ENCODE measurements at regions not wholly inside any gene's neighbourhood (a gene's known extent, or its start where the extent isn't known, plus 50 kb on each side); places are given as distances from the start of the nearest gene placed in this dataset.

DNA sequence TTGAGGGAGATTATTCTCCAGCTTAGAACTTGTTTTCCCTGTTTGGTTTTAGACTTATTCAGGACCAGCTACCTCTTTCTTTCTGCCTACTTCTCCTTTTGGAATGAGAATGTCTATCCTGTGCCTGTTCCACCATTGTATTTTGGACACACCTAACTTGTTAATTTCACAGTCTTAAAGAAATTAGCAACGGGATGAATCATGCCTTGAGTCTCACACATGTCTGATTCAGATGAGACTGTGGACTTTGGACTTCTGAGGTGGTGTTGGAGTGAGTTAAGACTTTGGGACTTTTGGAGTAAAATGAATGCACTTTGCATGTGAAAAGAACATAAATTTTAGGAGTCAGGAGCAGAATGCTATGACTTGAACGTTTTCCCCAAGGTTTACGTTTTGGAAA lies 581.4 kb downstream of the CDH11 start:
- TF ChIP-seq, protein P1, sequence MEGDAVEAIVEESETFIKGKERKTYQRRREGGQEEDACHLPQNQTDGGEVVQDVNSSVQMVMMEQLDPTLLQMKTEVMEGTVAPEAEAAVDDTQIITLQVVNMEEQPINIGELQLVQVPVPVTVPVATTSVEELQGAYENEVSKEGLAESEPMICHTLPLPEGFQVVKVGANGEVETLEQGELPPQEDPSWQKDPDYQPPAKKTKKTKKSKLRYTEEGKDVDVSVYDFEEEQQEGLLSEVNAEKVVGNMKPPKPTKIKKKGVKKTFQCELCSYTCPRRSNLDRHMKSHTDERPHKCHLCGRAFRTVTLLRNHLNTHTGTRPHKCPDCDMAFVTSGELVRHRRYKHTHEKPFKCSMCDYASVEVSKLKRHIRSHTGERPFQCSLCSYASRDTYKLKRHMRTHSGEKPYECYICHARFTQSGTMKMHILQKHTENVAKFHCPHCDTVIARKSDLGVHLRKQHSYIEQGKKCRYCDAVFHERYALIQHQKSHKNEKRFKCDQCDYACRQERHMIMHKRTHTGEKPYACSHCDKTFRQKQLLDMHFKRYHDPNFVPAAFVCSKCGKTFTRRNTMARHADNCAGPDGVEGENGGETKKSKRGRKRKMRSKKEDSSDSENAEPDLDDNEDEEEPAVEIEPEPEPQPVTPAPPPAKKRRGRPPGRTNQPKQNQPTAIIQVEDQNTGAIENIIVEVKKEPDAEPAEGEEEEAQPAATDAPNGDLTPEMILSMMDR (IDR thresholded peaks at IDR 0.05; ENCODE audit: insufficient read depth, low read length): no peak
- no peak for TF ChIP-seq SPI1 (IDR thresholded peaks at IDR 0.05; ENCODE audit: borderline replicate concordance, low read depth)
- TF ChIP-seq, protein P2, sequence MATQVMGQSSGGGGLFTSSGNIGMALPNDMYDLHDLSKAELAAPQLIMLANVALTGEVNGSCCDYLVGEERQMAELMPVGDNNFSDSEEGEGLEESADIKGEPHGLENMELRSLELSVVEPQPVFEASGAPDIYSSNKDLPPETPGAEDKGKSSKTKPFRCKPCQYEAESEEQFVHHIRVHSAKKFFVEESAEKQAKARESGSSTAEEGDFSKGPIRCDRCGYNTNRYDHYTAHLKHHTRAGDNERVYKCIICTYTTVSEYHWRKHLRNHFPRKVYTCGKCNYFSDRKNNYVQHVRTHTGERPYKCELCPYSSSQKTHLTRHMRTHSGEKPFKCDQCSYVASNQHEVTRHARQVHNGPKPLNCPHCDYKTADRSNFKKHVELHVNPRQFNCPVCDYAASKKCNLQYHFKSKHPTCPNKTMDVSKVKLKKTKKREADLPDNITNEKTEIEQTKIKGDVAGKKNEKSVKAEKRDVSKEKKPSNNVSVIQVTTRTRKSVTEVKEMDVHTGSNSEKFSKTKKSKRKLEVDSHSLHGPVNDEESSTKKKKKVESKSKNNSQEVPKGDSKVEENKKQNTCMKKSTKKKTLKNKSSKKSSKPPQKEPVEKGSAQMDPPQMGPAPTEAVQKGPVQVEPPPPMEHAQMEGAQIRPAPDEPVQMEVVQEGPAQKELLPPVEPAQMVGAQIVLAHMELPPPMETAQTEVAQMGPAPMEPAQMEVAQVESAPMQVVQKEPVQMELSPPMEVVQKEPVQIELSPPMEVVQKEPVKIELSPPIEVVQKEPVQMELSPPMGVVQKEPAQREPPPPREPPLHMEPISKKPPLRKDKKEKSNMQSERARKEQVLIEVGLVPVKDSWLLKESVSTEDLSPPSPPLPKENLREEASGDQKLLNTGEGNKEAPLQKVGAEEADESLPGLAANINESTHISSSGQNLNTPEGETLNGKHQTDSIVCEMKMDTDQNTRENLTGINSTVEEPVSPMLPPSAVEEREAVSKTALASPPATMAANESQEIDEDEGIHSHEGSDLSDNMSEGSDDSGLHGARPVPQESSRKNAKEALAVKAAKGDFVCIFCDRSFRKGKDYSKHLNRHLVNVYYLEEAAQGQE (IDR thresholded peaks at IDR 0.05; ENCODE audit: insufficient replicate concordance, low read depth): no peak
- TF ChIP-seq POLR2AphosphoS5 (IDR thresholded peaks at IDR 0.05; ENCODE audit: low read depth): no peak

All from HL-60 (cell line).